Endothelial cell of umbilical vein (primary cell): ENCODE measurements at regions not wholly inside any gene's neighbourhood (a gene's known extent, or its start where the extent isn't known, plus 50 kb on each side); places are given as distances from the start of the nearest gene placed in this dataset.

Source experiments
- BruUV-seq: library from RNA; stranded (reverse); fragments of 400-500 nt; replicated peaks from 2 replicates; lab custom pipeline; 2021; lab: Mats Ljungman, UMichigan
- CTCF ChIA-PET: fragments of 300-600, 350-600 bp; sonication (Branson Sonifier 250); formaldehyde crosslinking; loops from one replicate; lab custom pipeline; 2021; ENCODE audit warnings: antibody characterized with exemption, inconsistent platforms; lab: Charles Lee
- POLR2A ChIA-PET: fragments of 300-600, 350-600 bp; sonication (Branson Sonifier 250); formaldehyde crosslinking; loops from one replicate; lab custom pipeline; 2021; ENCODE audit warnings: antibody characterized with exemption, inconsistent platforms; lab: Charles Lee
- DNase-seq: peaks from one replicate; pipeline ENCODE4 v3.0.0-alpha.2; 2011; ENCODE audit warnings: low read depth, low spot score
- FAIRE-seq: peaks from 2 replicates; lab custom pipeline; 2011; peaks lifted over from hg19 to GRCh38; lab: Jason Lieb, UNC
- H2AFZ ChIP-seq: 2 replicates; pipeline ENCODE4 v1.6.0; 2012; ENCODE audit warnings: low read depth, low read length, control low read depth, inconsistent platforms
- H3K27ac ChIP-seq: 2 replicates; pipeline ENCODE4 v1.5.1; 2011; ENCODE audit warnings: low read depth, mild to moderate bottlenecking, control low read depth, low read length, moderate library complexity; ENCODE audit not compliant: insufficient read depth
- H3K27me3 ChIP-seq, 2 experiments: 2 replicates each; pipeline versions ENCODE4 v1.6.0 to v1.6.1; 2011; ENCODE audit warnings: low read length in 2 of 2, mixed read lengths in 1 of 2; ENCODE audit not compliant: control insufficient read depth in 2 of 2, insufficient read depth in 2 of 2
- H3K36me3 ChIP-seq, 2 experiments: 2 replicates in 1 of 2; 3 replicates in 1 of 2; pipeline ENCODE4 v1.5.1; 2011; ENCODE audit warnings: low read length in 2 of 2, mild to moderate bottlenecking in 1 of 2, moderate library complexity in 1 of 2; ENCODE audit not compliant: control insufficient read depth in 2 of 2, insufficient read depth in 2 of 2; ENCODE audit errors: extremely low read depth in 1 of 2
- H3K4me1 ChIP-seq: 3 replicates; pipeline ENCODE4 v1.5.1; 2011; ENCODE audit warnings: mild to moderate bottlenecking, low read length; ENCODE audit not compliant: control insufficient read depth, insufficient read depth; ENCODE audit errors: extremely low read depth
- H3K4me2 ChIP-seq: 2 replicates; pipeline ENCODE4 v1.6.1; 2011; ENCODE audit warnings: low read length, control low read depth, mixed read lengths; ENCODE audit not compliant: insufficient read depth
- H3K4me3 ChIP-seq, 3 experiments: fragments of 200-600 bp in 1 of 3; sonication (generic), shearing (Covaris generic) in 1 of 3; replicated peaks in 1 of 3; 2 replicates each; pipeline ENCODE4 v1.5.1; 2011 to 2016; ENCODE audit warnings: control low read depth in 3 of 3, low read length in 3 of 3, mild to moderate bottlenecking in 2 of 3, inconsistent platforms in 1 of 3, low read depth in 1 of 3, moderate library complexity in 1 of 3; ENCODE audit not compliant: insufficient read depth in 1 of 3
- H3K79me2 ChIP-seq: 2 replicates; pipeline ENCODE4 v1.6.0; 2012; ENCODE audit warnings: low read length, inconsistent platforms; ENCODE audit not compliant: control insufficient read depth, insufficient read depth
- H3K9ac ChIP-seq: replicated peaks from 2 replicates; pipeline ENCODE3; 2011; ENCODE audit warnings: low read length, control low read depth; ENCODE audit not compliant: insufficient read depth; ENCODE audit errors: extremely low read depth
- H3K9me1 ChIP-seq: replicated peaks from 3 replicates; pipeline ENCODE4 v1.6.0; 2011; ENCODE audit warnings: mild to moderate bottlenecking, low read length; ENCODE audit not compliant: control insufficient read depth, insufficient read depth; ENCODE audit errors: extremely low read depth
- H3K9me3 ChIP-seq: replicated peaks from 2 replicates; pipeline ENCODE4 v1.5.1; 2012; ENCODE audit warnings: low read length, inconsistent platforms; ENCODE audit not compliant: control insufficient read depth, insufficient read depth
- H4K20me1 ChIP-seq: replicated peaks from 2 replicates; pipeline ENCODE3; 2011; ENCODE audit warnings: mild to moderate bottlenecking, low read length; ENCODE audit not compliant: control insufficient read depth, insufficient read depth; ENCODE audit errors: extremely low read depth
- EZH2 ChIP-seq: IDR thresholded peaks from 2 replicates; pipeline ENCODE4 v1.6.1; 2012; ENCODE audit warnings: borderline replicate concordance, low read depth, mild to moderate bottlenecking, moderate library complexity, low read length, inconsistent platforms; ENCODE audit not compliant: severe bottlenecking
- FOS ChIP-seq: IDR thresholded peaks from 2 replicates; pipeline ENCODE4 v1.6.1; 2011; ENCODE audit warnings: mild to moderate bottlenecking, low read length, moderate library complexity, borderline replicate concordance; ENCODE audit not compliant: insufficient read depth
- GATA2 ChIP-seq: IDR thresholded peaks from 2 replicates; pipeline ENCODE4 v1.7.0; 2011; ENCODE audit warnings: low read depth, mild to moderate bottlenecking, moderate library complexity, mixed read lengths, low read length; ENCODE audit not compliant: insufficient read length, insufficient read depth
- JUN ChIP-seq: IDR thresholded peaks from 2 replicates; pipeline ENCODE4 v1.6.1; 2011; ENCODE audit warnings: borderline replicate concordance, low read depth; ENCODE audit not compliant: insufficient read length, insufficient read depth
- MAX ChIP-seq: IDR thresholded peaks from 2 replicates; pipeline ENCODE4 v1.6.1; 2011; ENCODE audit not compliant: insufficient read depth, insufficient read length
- MYC ChIP-seq: IDR thresholded peaks from one replicate; pipeline ENCODE4 v1.6.1; 2011; ENCODE audit warnings: mild to moderate bottlenecking, low read depth, low read length
- POLR2A ChIP-seq: IDR thresholded peaks from 2 replicates; pipeline ENCODE4 v1.6.1; 2012; ENCODE audit warnings: low read depth, mild to moderate bottlenecking, control low read depth, low read length
- dilution Hi-C: fragments of 300-500 bp; cut with MboI; formaldehyde crosslinking; loops from one replicate; pipeline ENCODE4 v1.15.0; 2019; ENCODE audit warnings: low sequenced_read_pairs; ENCODE audit not compliant: extremely low pct_ligation_motif_present
- intact Hi-C: fragments of 100-400 bp; cut with micrococcal nuclease; formaldehyde crosslinking; loops from one replicate; pipeline ENCODE4 v1.10.0; 2022
- TF ChIP-seq, protein P1 (sequence below), 2 donors: IDR thresholded peaks; 1 replicate in 1 of 2; 2 replicates in 1 of 2; pipeline ENCODE4 v1.5.1; 2011; ENCODE audit warnings: low read length in 2 of 2, mild to moderate bottlenecking in 2 of 2, moderate library complexity in 2 of 2, control low read depth in 1 of 2, inconsistent platforms in 1 of 2, low read depth in 1 of 2; ENCODE audit not compliant: insufficient read depth in 1 of 2; ENCODE audit errors: extremely low read depth in 1 of 2

GRCh38 chr15:20361091-20361490 is 180.5 kb downstream of the GOLGA6L6 start:
- Histone ChIP-seq H3K9me3 (peaks cover 30% of the 10 kb centered on the region), H3K4me1 (no peaks in the 10 kb centered on the region), H2AFZ (no peak overlapping the region), H3K4me2 (no peak overlapping the region), H3K36me3 (no peaks in the 10 kb centered on the region), H3K79me2 (no peaks in the 10 kb centered on the region), H3K27me3 (no peaks in the 10 kb centered on the region), H3K9ac (no peak overlapping the region), H3K4me3 (no peak overlapping the region), H3K27ac (no peak overlapping the region), H3K9me1 (no peaks in the 10 kb centered on the region), H4K20me1 (no peaks in the 10 kb centered on the region)
- no peak for FAIRE-seq
- ChIA-PET CTCF (no interaction called here), POLR2A (no interaction called here)
- no TSS peak for BruUV-seq
- no peak for DNase-seq
- no peak for TF ChIP-seq MYC
- intact Hi-C loops (no loop called here), dilution Hi-C loops (no loop called here)

DNA sequence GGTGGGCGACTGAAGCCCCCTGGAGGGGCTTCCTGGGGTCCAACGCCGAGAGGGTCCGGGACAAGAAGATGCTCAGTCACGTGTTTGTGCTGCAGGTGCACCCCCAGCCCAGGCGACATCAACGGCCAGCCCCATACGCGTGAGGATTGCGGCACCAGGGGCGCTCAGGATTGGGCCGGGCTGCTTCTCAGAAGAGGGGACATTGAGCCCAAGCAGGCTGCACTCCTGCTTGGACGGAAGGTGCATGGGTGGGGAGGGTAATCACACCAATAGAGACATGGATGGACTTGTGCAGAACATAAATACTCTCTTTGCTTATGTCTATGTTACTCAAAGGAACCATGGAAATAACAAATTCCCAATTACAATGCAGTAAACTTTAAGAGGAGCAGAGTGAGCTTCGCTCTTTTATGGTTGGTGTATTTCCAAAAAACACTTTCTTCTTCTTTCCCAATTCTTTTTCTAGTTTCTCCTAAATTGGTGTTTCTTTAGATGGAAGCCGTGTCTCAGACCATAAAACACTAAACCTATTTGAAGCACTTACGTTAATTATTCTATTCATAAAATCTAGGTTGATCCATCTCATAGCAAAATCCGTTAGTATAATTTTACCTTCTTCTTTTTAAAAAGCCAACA is 182.7 kb downstream of the GOLGA6L6 start:
- ChIA-PET POLR2A (no interaction called here), CTCF (no interaction called here)
- Histone ChIP-seq H4K20me1 (no peaks in the 10 kb centered on the region), H3K4me3 (no peak overlapping the region), H3K9ac (no peak overlapping the region), H3K79me2 (no peaks in the 10 kb centered on the region), H3K36me3 (no peaks in the 10 kb centered on the region), H3K4me1 (no peaks in the 10 kb centered on the region), H3K27me3 (no peaks in the 10 kb centered on the region), H3K9me1 (no peaks in the 10 kb centered on the region), H3K27ac (no peak overlapping the region), H2AFZ (no peak overlapping the region), H3K4me2 (no peak overlapping the region), H3K9me3 (peaks cover 36% of the 10 kb centered on the region)
- DNase-seq (no peak), FAIRE-seq (no peak)
- TF ChIP-seq MAX (no peak), POLR2A (no peak), GATA2 (no peak), FOS (no peak), EZH2 (no peak), MYC (no peak), JUN (no peak)
- TF ChIP-seq, protein P1, sequence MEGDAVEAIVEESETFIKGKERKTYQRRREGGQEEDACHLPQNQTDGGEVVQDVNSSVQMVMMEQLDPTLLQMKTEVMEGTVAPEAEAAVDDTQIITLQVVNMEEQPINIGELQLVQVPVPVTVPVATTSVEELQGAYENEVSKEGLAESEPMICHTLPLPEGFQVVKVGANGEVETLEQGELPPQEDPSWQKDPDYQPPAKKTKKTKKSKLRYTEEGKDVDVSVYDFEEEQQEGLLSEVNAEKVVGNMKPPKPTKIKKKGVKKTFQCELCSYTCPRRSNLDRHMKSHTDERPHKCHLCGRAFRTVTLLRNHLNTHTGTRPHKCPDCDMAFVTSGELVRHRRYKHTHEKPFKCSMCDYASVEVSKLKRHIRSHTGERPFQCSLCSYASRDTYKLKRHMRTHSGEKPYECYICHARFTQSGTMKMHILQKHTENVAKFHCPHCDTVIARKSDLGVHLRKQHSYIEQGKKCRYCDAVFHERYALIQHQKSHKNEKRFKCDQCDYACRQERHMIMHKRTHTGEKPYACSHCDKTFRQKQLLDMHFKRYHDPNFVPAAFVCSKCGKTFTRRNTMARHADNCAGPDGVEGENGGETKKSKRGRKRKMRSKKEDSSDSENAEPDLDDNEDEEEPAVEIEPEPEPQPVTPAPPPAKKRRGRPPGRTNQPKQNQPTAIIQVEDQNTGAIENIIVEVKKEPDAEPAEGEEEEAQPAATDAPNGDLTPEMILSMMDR (IDR thresholded peaks at IDR 0.05; ENCODE audit: extremely low read depth in 1 of 2, insufficient read depth in 1 of 2, low read depth in 1 of 2, low read length in 2 of 2) = no peak
- dilution Hi-C loops = no loop called here
- intact Hi-C loops = no loop called here
- BruUV-seq = no TSS peak
